Epithelial cell of prostate (primary cell): ENCODE measurements at regions not wholly inside any gene's neighbourhood (a gene's known extent, or its start where the extent isn't known, plus 50 kb on each side); places are given as distances from the start of the nearest gene placed in this dataset.
"Not testable (repeated sequence)": the region's sequence is repeated elsewhere in the genome, so short reads cannot be mapped to it uniquely, and the experiment has no call there.

Experiments
- DNase-seq: peaks from one replicate; pipeline ENCODE4 v3.0.0-alpha.2; 2011; ENCODE audit warnings: low read depth, low spot score
- H3K27ac ChIP-seq: fragments of 450-650 bp; 2 replicates; pipeline ENCODE4 v1.5.1; 2017; ENCODE audit warnings: mild to moderate bottlenecking

- H3K27ac ChIP-seq, result no peak overlapping the region
- DNase-seq, result no peak
These were observed 81.1 kb upstream of the SLC4A7 start for GRCh38 chr3:27565201-27565852.

GRCh38 chr3:27561576-27561975, 77.4 kb upstream of the SLC4A7 start:
- no peak overlapping the region for H3K27ac ChIP-seq
- DNase-seq, result no peak

GRCh38 chr3:27560484-27561056, 76.4 kb upstream of the SLC4A7 start:
- DNase-seq, result no peak
- peak overlapping the region; percentile 22 for H3K27ac ChIP-seq

GRCh38 chr3:27559835-27560234, 75.7 kb upstream of the SLC4A7 start:
- H3K27ac ChIP-seq, result peak overlapping the region; percentile 22
- DNase-seq, result no peak

- no peak for DNase-seq
- H3K27ac ChIP-seq, result peak overlapping the region; percentile 22
These were observed 75.2 kb upstream of the SLC4A7 start for GRCh38 chr3:27559381-27559780.

- no peak for DNase-seq
- H3K27ac ChIP-seq, result no peak overlapping the region
These were observed 73.2 kb upstream of the SLC4A7 start for GRCh38 chr3:27557411-27557810.

GRCh38 chr3:27556887-27557286, 72.7 kb upstream of the SLC4A7 start:
- DNase-seq, result no peak

GRCh38 chr3:27554706-27555105, 70.5 kb upstream of the SLC4A7 start:
- DNase-seq, result no peak
- no peak overlapping the region for H3K27ac ChIP-seq

More at GRCh38 chr3:27556887-27557286, 72.7 kb upstream of the SLC4A7 start:
- H3K27ac ChIP-seq, result no peak overlapping the region

- no peak overlapping the region for H3K27ac ChIP-seq
These were observed 69.8 kb upstream of the SLC4A7 start for GRCh38 chr3:27553886-27554540.

GRCh38 chr3:27552708-27553107, 68.5 kb upstream of the SLC4A7 start:
- not testable (repeated sequence) for DNase-seq
- peak overlapping the region; percentile 16 for H3K27ac ChIP-seq

More at GRCh38 chr3:27553886-27554540, 69.8 kb upstream of the SLC4A7 start:
- no peak for DNase-seq

GRCh38 chr3:27551413-27551812, 67.2 kb upstream of the SLC4A7 start:
- not testable (repeated sequence) for DNase-seq, H3K27ac ChIP-seq

- H3K27ac ChIP-seq, result peak overlapping the region; percentile 79
- no peak for DNase-seq
These were observed 60.9 kb upstream of the SLC4A7 start for GRCh38 chr3:27545061-27545460.

GRCh38 chr3:27544372-27544865, 60.2 kb upstream of the SLC4A7 start:
- no peak for DNase-seq
- peak overlapping the region; percentile 79 for H3K27ac ChIP-seq

GRCh38 chr3:27542476-27542875, 58.3 kb upstream of the SLC4A7 start:
- no peak overlapping the region for H3K27ac ChIP-seq
- no peak for DNase-seq

- DNase-seq, result no peak
- H3K27ac ChIP-seq, result no peak overlapping the region
These were observed 56.0 kb upstream of the SLC4A7 start for GRCh38 chr3:27540231-27540630.

GRCh38 chr3:27536491-27536890, 52.3 kb upstream of the SLC4A7 start:
- no peak for DNase-seq
- peak overlapping the region; percentile 98 for H3K27ac ChIP-seq

- H3K27ac ChIP-seq, result peak overlapping the region; percentile 98
- no peak for DNase-seq
These were observed 51.7 kb upstream of the SLC4A7 start for GRCh38 chr3:27535809-27536392.

GRCh38 chr3:27533718-27534573, 49.8 kb upstream of the SLC4A7 start:
- peak overlapping the region; percentile 98 for H3K27ac ChIP-seq
- DNase-seq, result peak; percentile 95
